Activated naive CD4-positive, alpha-beta T cell treated with anti-CD3 and anti-CD28 coated beads, Interleukin-2, amount 50 U/mL, for 24 hours (primary cell): ENCODE measurements at regions not wholly inside any gene's neighbourhood (a gene's known extent, or its start where the extent isn't known, plus 50 kb on each side); places are given as distances from the start of the nearest gene placed in this dataset.

ENCODE experiments used
- H3K27ac Mint-ChIP-seq: one replicate; pipeline ENCODE4 v1.8.0; 2021; ENCODE audit warnings: mild to moderate bottlenecking, mixed read lengths
- H3K27me3 Mint-ChIP-seq: one replicate; pipeline ENCODE4 v1.8.0; 2021; ENCODE audit warnings: mixed read lengths
- H3K36me3 Mint-ChIP-seq: one replicate; pipeline ENCODE4 v1.8.0; 2021; ENCODE audit warnings: mixed read lengths
- H3K4me1 Mint-ChIP-seq: one replicate; pipeline ENCODE4 v1.8.0; 2021; ENCODE audit warnings: mixed read lengths
- H3K4me3 Mint-ChIP-seq: one replicate; pipeline ENCODE4 v1.8.0; 2021; ENCODE audit warnings: mild to moderate bottlenecking, mixed read lengths
- H3K9me3 Mint-ChIP-seq: one replicate; pipeline ENCODE4 v1.8.0; 2021; ENCODE audit warnings: mixed read lengths

GRCh38 chr22:49101873-49102272 lies 725.8 kb downstream of the BRD1 start:
- Mint-ChIP-seq H3K9me3 (no peaks in the 10 kb centered on the region), H3K27ac (no peak overlapping the region), H3K4me3 (no peak overlapping the region), H3K4me1 (no peaks in the 10 kb centered on the region), H3K27me3 (peaks cover 4% of the 10 kb centered on the region), H3K36me3 (no peaks in the 10 kb centered on the region)

- Mint-ChIP-seq H3K4me1 (no peaks in the 10 kb centered on the region), H3K4me3 (no peak overlapping the region), H3K27ac (no peak overlapping the region), H3K27me3 (peaks cover 4% of the 10 kb centered on the region), H3K9me3 (no peaks in the 10 kb centered on the region), H3K36me3 (no peaks in the 10 kb centered on the region)
Measured at GRCh38 chr22:49101225-49101624, 726.4 kb downstream of the BRD1 start.

GRCh38 chr22:49100773-49101172 lies 726.9 kb downstream of the BRD1 start:
- H3K9me3 Mint-ChIP-seq = no peaks in the 10 kb centered on the region
- peaks cover 4% of the 10 kb centered on the region for H3K27me3 Mint-ChIP-seq
- no peak overlapping the region for H3K4me3 Mint-ChIP-seq
- no peak overlapping the region for H3K27ac Mint-ChIP-seq
- H3K4me1 Mint-ChIP-seq = no peaks in the 10 kb centered on the region
- H3K36me3 Mint-ChIP-seq = no peaks in the 10 kb centered on the region

GRCh38 chr22:49100316-49100715 lies 727.4 kb downstream of the BRD1 start:
- H3K4me3 Mint-ChIP-seq = no peak overlapping the region
- no peaks in the 10 kb centered on the region for H3K36me3 Mint-ChIP-seq
- peaks cover 4% of the 10 kb centered on the region for H3K27me3 Mint-ChIP-seq
- no peaks in the 10 kb centered on the region for H3K4me1 Mint-ChIP-seq
- H3K27ac Mint-ChIP-seq = no peak overlapping the region
- H3K9me3 Mint-ChIP-seq = no peaks in the 10 kb centered on the region

GRCh38 chr22:49099496-49100124 lies 728.1 kb downstream of the BRD1 start:
- H3K36me3 Mint-ChIP-seq = no peaks in the 10 kb centered on the region
- H3K27me3 Mint-ChIP-seq = peaks cover 4% of the 10 kb centered on the region
- H3K4me1 Mint-ChIP-seq = no peaks in the 10 kb centered on the region
- H3K4me3 Mint-ChIP-seq = no peak overlapping the region
- no peaks in the 10 kb centered on the region for H3K9me3 Mint-ChIP-seq
- no peak overlapping the region for H3K27ac Mint-ChIP-seq

GRCh38 chr22:49099089-49099488 lies 728.6 kb downstream of the BRD1 start:
- H3K9me3 Mint-ChIP-seq = no peaks in the 10 kb centered on the region
- H3K4me1 Mint-ChIP-seq = no peaks in the 10 kb centered on the region
- H3K36me3 Mint-ChIP-seq = no peaks in the 10 kb centered on the region
- no peak overlapping the region for H3K4me3 Mint-ChIP-seq
- H3K27me3 Mint-ChIP-seq = peaks cover 4% of the 10 kb centered on the region
- H3K27ac Mint-ChIP-seq = no peak overlapping the region

GRCh38 chr22:49097966-49098365 lies 729.7 kb downstream of the BRD1 start:
- Mint-ChIP-seq H3K27ac (no peak overlapping the region), H3K36me3 (no peaks in the 10 kb centered on the region), H3K9me3 (no peaks in the 10 kb centered on the region), H3K4me3 (no peak overlapping the region), H3K4me1 (no peaks in the 10 kb centered on the region), H3K27me3 (peaks cover 4% of the 10 kb centered on the region)

- Mint-ChIP-seq H3K27me3 (peaks cover 3% of the 10 kb centered on the region), H3K4me3 (no peak overlapping the region), H3K9me3 (no peaks in the 10 kb centered on the region), H3K36me3 (no peaks in the 10 kb centered on the region), H3K4me1 (no peaks in the 10 kb centered on the region), H3K27ac (no peak overlapping the region)
Measured at GRCh38 chr22:49097171-49097925, 730.3 kb downstream of the BRD1 start.

GRCh38 chr22:49096476-49096875 lies 731.2 kb downstream of the BRD1 start:
- no peak overlapping the region for H3K4me3 Mint-ChIP-seq
- no peaks in the 10 kb centered on the region for H3K4me1 Mint-ChIP-seq
- H3K27me3 Mint-ChIP-seq = peaks cover 3% of the 10 kb centered on the region
- H3K9me3 Mint-ChIP-seq = no peaks in the 10 kb centered on the region
- no peak overlapping the region for H3K27ac Mint-ChIP-seq
- no peaks in the 10 kb centered on the region for H3K36me3 Mint-ChIP-seq

- no peaks in the 10 kb centered on the region for H3K9me3 Mint-ChIP-seq
- no peaks in the 10 kb centered on the region for H3K36me3 Mint-ChIP-seq
Measured at GRCh38 chr22:49095366-49095765, 732.3 kb downstream of the BRD1 start.

GRCh38 chr22:49094858-49095257 lies 732.8 kb downstream of the BRD1 start:
- H3K27ac Mint-ChIP-seq = no peak overlapping the region
- H3K4me3 Mint-ChIP-seq = no peak overlapping the region
- no peaks in the 10 kb centered on the region for H3K27me3 Mint-ChIP-seq
- H3K9me3 Mint-ChIP-seq = no peaks in the 10 kb centered on the region
- no peaks in the 10 kb centered on the region for H3K36me3 Mint-ChIP-seq
- H3K4me1 Mint-ChIP-seq = no peaks in the 10 kb centered on the region

More at GRCh38 chr22:49095366-49095765, 732.3 kb downstream of the BRD1 start:
- Mint-ChIP-seq H3K27ac (no peak overlapping the region), H3K4me3 (no peak overlapping the region), H3K27me3 (peaks cover 3% of the 10 kb centered on the region), H3K4me1 (no peaks in the 10 kb centered on the region)

- Mint-ChIP-seq H3K27me3 (no peaks in the 10 kb centered on the region), H3K4me3 (no peak overlapping the region), H3K4me1 (no peaks in the 10 kb centered on the region), H3K9me3 (no peaks in the 10 kb centered on the region), H3K36me3 (no peaks in the 10 kb centered on the region), H3K27ac (no peak overlapping the region)
Measured at GRCh38 chr22:49094151-49094550, 733.5 kb downstream of the BRD1 start.

GRCh38 chr22:49093192-49093880 lies 734.3 kb downstream of the BRD1 start:
- Mint-ChIP-seq H3K9me3 (no peaks in the 10 kb centered on the region), H3K27ac (no peak overlapping the region), H3K4me1 (no peaks in the 10 kb centered on the region), H3K27me3 (no peaks in the 10 kb centered on the region), H3K4me3 (no peak overlapping the region), H3K36me3 (no peaks in the 10 kb centered on the region)

- Mint-ChIP-seq H3K4me1 (no peaks in the 10 kb centered on the region), H3K27ac (no peak overlapping the region), H3K27me3 (no peaks in the 10 kb centered on the region), H3K4me3 (no peak overlapping the region), H3K36me3 (no peaks in the 10 kb centered on the region), H3K9me3 (no peaks in the 10 kb centered on the region)
Measured at GRCh38 chr22:49092716-49093115, 735.0 kb downstream of the BRD1 start.

GRCh38 chr22:49091917-49092545 lies 735.6 kb downstream of the BRD1 start:
- Mint-ChIP-seq H3K4me1 (no peaks in the 10 kb centered on the region), H3K36me3 (no peaks in the 10 kb centered on the region), H3K9me3 (no peaks in the 10 kb centered on the region), H3K4me3 (no peak overlapping the region), H3K27me3 (no peaks in the 10 kb centered on the region), H3K27ac (no peak overlapping the region)

GRCh38 chr22:49091451-49091850 lies 736.2 kb downstream of the BRD1 start:
- H3K36me3 Mint-ChIP-seq = no peaks in the 10 kb centered on the region
- H3K27ac Mint-ChIP-seq = no peak overlapping the region
- no peaks in the 10 kb centered on the region for H3K4me1 Mint-ChIP-seq
- H3K27me3 Mint-ChIP-seq = no peaks in the 10 kb centered on the region
- H3K9me3 Mint-ChIP-seq = no peaks in the 10 kb centered on the region
- H3K4me3 Mint-ChIP-seq = no peak overlapping the region
